Kidney (tissue), 13 donors: ENCODE measurements at regions not wholly inside any gene's neighbourhood (a gene's known extent, or its start where the extent isn't known, plus 50 kb on each side); places are given as distances from the start of the nearest gene placed in this dataset.

Source experiments
- DNase-seq, 5 donors: peaks; one replicate each; pipeline ENCODE4 v3.0.0-alpha.2; 2013 to 2020
- FAIRE-seq: peaks from 2 replicates; lab custom pipeline; 2012; peaks lifted over from hg19 to GRCh38; lab: Jason Lieb, UNC
- H3K27ac ChIP-seq, 2 donors: one replicate each; pipeline ENCODE4 v1.7.0; 2013; ENCODE audit warnings: low read depth in 2 of 2, low read length in 2 of 2, inconsistent platforms in 1 of 2
- H3K27me3 ChIP-seq: one replicate; pipeline ENCODE4 v1.7.1; 2013; ENCODE audit warnings: low read length, inconsistent platforms; ENCODE audit not compliant: control insufficient read depth, insufficient read depth
- H3K36me3 ChIP-seq, 3 donors: one replicate each; pipeline versions ENCODE4 v1.7.0 to v1.7.1; 2013; ENCODE audit warnings: low read length in 3 of 3, control low read depth in 1 of 3, inconsistent platforms in 1 of 3; ENCODE audit not compliant: insufficient read depth in 3 of 3, control insufficient read depth in 2 of 3
- H3K4me1 ChIP-seq, 3 donors: one replicate each; pipeline versions ENCODE4 v1.7.0 to v1.7.1; 2013; ENCODE audit warnings: low read length in 3 of 3, inconsistent platforms in 1 of 3, low read depth in 1 of 3; ENCODE audit not compliant: control insufficient read depth in 2 of 3, insufficient read depth in 2 of 3
- H3K4me3 ChIP-seq, 3 donors: one replicate each; pipeline versions ENCODE4 v1.7.0 to v1.8.1; 2013; ENCODE audit warnings: low read length in 3 of 3, control low read depth in 1 of 3, inconsistent platforms in 1 of 3
- H3K9ac ChIP-seq, 3 donors: one replicate each; pipeline versions ENCODE4 v1.7.0 to v1.7.1; 2013; ENCODE audit warnings: low read length in 3 of 3, control low read depth in 1 of 3, inconsistent platforms in 1 of 3
- H3K9me3 ChIP-seq, 3 donors: one replicate each; pipeline versions ENCODE4 v1.7.0 to v1.7.1; 2013; ENCODE audit warnings: low read length in 3 of 3, control low read depth in 1 of 3, inconsistent platforms in 1 of 3; ENCODE audit not compliant: control insufficient read depth in 2 of 3, insufficient read depth in 1 of 3
- CTCF ChIP-seq: IDR thresholded peaks from 3 replicates; pipeline ENCODE4 v1.5.1; 2012; ENCODE audit warnings: mild to moderate bottlenecking, moderate library complexity, borderline replicate concordance; ENCODE audit not compliant: insufficient read depth; ENCODE audit errors: extremely low read depth
- intact Hi-C: fragments of 100-400 bp; cut with DNase I; formaldehyde crosslinking; loops from one replicate; pipeline ENCODE4 v1.11.1; 2022
- donor health status: control.
- donor health status: control.
- donor health status: control.
- donor health status: control.
- donor health status: control.
- donor health status: DM: yes; HTN: yes; CAD: no.
- donor health status: Normal renal cell carcinoma (clear cell type).

GRCh38 chr4:45064741-45065140 is 338.4 kb upstream of the GNPDA2 start:
- Histone ChIP-seq H3K27ac (no peak overlapping the region), H3K27me3 (no peaks in the 10 kb centered on the region), H3K36me3 (no peaks in the 10 kb centered on the region), H3K4me1 (no peaks in the 10 kb centered on the region), H3K9ac (no peak overlapping the region), H3K9me3 (no peaks in the 10 kb centered on the region), H3K4me3 (no peak overlapping the region)
- FAIRE-seq (no peak), DNase-seq (no peak)
- intact Hi-C loops: no loop called here
- no peak for TF ChIP-seq CTCF

- Histone ChIP-seq H3K4me3 (no peak overlapping the region), H3K36me3 (no peaks in the 10 kb centered on the region), H3K27ac (no peak overlapping the region), H3K9ac (no peak overlapping the region), H3K27me3 (no peaks in the 10 kb centered on the region), H3K4me1 (no peaks in the 10 kb centered on the region), H3K9me3 (no peaks in the 10 kb centered on the region)
- no peak for TF ChIP-seq CTCF
- FAIRE-seq (no peak), DNase-seq (peak in 2 of 5 donors; percentile 64 to 89)
- intact Hi-C loops: no loop called here
These were observed 337.3 kb upstream of the GNPDA2 start for GRCh38 chr4:45063696-45064095.

DNA sequence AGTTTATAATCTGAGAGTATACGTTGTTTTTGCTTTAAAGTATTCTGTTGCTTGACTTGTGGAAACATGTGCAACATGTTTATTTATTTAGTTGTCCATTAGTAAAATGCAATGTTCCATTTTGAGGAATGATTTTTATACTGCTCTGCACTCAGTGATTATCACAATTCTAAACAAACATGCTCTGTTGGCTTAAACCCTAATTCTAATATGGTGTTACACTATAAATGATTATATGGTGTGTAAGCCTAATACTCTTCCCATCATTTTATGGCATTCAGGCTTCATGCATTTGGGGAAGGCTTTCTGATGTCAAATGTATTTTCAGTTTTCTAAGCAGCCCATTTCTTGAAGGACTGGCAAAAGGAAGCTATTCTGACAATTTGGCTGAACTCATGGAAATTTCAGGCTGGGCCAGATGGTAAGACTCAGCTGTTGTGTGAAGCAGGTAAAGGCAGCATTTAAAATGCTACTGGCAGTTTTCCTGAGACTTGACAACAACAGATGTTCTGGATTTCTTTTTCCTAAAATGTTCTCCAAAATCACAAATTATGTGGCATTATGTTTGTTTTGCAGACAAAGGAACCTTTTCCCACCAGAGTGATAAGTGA is 336.7 kb upstream of the GNPDA2 start:
- Histone ChIP-seq H3K27me3 (no peaks in the 10 kb centered on the region), H3K9ac (no peak overlapping the region), H3K27ac (no peak overlapping the region), H3K36me3 (no peaks in the 10 kb centered on the region), H3K9me3 (no peaks in the 10 kb centered on the region), H3K4me1 (no peaks in the 10 kb centered on the region), H3K4me3 (no peak overlapping the region)
- intact Hi-C loops: no loop called here
- DNase-seq (peak in 2 of 5 donors; percentile 41 to 78), FAIRE-seq (no peak)
- no peak for TF ChIP-seq CTCF

- DNase-seq: no peak
- Histone ChIP-seq H3K4me1 (no peaks in the 10 kb centered on the region), H3K9me3 (peaks cover 0 to 5% (median 0%) of the 10 kb centered on the region in 3 donors), H3K4me3 (no peak overlapping the region), H3K27ac (no peak overlapping the region), H3K36me3 (no peaks in the 10 kb centered on the region), H3K9ac (no peak overlapping the region), H3K27me3 (no peaks in the 10 kb centered on the region)
- no peak for FAIRE-seq
- no peak for TF ChIP-seq CTCF
- intact Hi-C loops: no loop called here
These were observed 317.6 kb upstream of the GNPDA2 start for GRCh38 chr4:45043911-45044310.
